OCI-LY1 (cell line): ENCODE measurements at regions not wholly inside any gene's neighbourhood (a gene's known extent, or its start where the extent isn't known, plus 50 kb on each side); places are given as distances from the start of the nearest gene placed in this dataset.

ENCODE experiments used
- CTCF ChIP-seq: fragments of 200-600 bp; sonication (generic), shearing (Covaris generic); IDR thresholded peaks from 2 replicates; pipeline ENCODE4 v1.5.1; 2017; ENCODE audit warnings: mild to moderate bottlenecking, antibody characterized with exemption, low read length, moderate library complexity, mixed read lengths
- EZH2 ChIP-seq: fragments of 200-600 bp; sonication (generic), shearing (Covaris generic); IDR thresholded peaks from 2 replicates; pipeline ENCODE4 v1.8.0; 2017; ENCODE audit warnings: borderline replicate concordance, mixed run types, mild to moderate bottlenecking, antibody characterized with exemption, low read length, moderate library complexity, mixed read lengths

GRCh38 chr2:21332993-21333625 lies 209.3 kb downstream of the TDRD15 start:
- no peak for TF ChIP-seq CTCF
- no peak for TF ChIP-seq EZH2
